ENCODE measurements at regions not wholly inside any gene's neighbourhood (a gene's known extent, or its start where the extent isn't known, plus 50 kb on each side); places are given as distances from the start of the nearest gene placed in this dataset.

- no peak for TF ChIP-seq ZNF770 (CRISPR knock-in tag; IDR thresholded peaks at IDR 0.05)
- TF ChIP-seq KDM1A (CRISPR knock-in tag; IDR thresholded peaks at IDR 0.05): no peak
- TF ChIP-seq ZGPAT (CRISPR knock-in tag; IDR thresholded peaks at IDR 0.05): no peak
- no peak for TF ChIP-seq ZFP36L2 (CRISPR knock-in tag; IDR thresholded peaks at IDR 0.05)
Observed at GRCh38 chr9:104330841-104331240, 173.2 kb upstream of the OR13F1 start (continued).

- no peak overlapping the region for H3K9ac ChIP-seq (ENCODE audit: insufficient read depth, low read depth, low read length)
- CTCF ChIA-PET (ENCODE audit: low intra/inter-chr PET ratio, low total read pairs): no interaction called here
Observed at GRCh38 chr9:104334549-104334948, 169.5 kb upstream of the OR13F1 start.

More at GRCh38 chr9:104334549-104334948, 169.5 kb upstream of the OR13F1 start:
- Histone ChIP-seq H2AFZ (ENCODE audit: low read length) (no peak overlapping the region), H3K36me3 (replicated peaks in 1 of 2; ENCODE audit: control insufficient read depth in 1 of 2, insufficient read depth in 2 of 2, low read length in 2 of 2) (no peaks in the 10 kb centered on the region), H3K4me1 (ENCODE audit: insufficient read depth, low read length) (no peaks in the 10 kb centered on the region), H4K20me1 (ENCODE audit: insufficient read depth, low read length) (no peaks in the 10 kb centered on the region), H3K9me3 (ENCODE audit: low read length) (no peaks in the 10 kb centered on the region; the same call in 1 of the 2 replicates), H3K4me3 (replicated peaks in 1 of 3; ENCODE audit: insufficient read depth in 1 of 3, low read depth in 2 of 3, low read length in 3 of 3) (no peak overlapping the region), H3K27ac (ENCODE audit: extremely low read length, insufficient read depth, low read length) (no peak overlapping the region), H3K27me3 (ENCODE audit: control insufficient read depth in 1 of 2, insufficient read depth in 2 of 2, low read length in 2 of 2) (no peaks in the 10 kb centered on the region), H3K79me2 (ENCODE audit: insufficient read depth, low read length) (no peaks in the 10 kb centered on the region), H3K4me2 (ENCODE audit: low read depth, low read length) (no peak overlapping the region)
- FAIRE-seq (no peak), ATAC-seq (no peak), DNase-seq (ENCODE audit: low spot score) (no peak)
- POLR2A ChIA-PET: no interaction called here
- WGBS (ENCODE audit: low lambda C conversion rate): 0% methylated on average over 4 of the region's 4 CpGs
- no peak for TF ChIP-seq KLF15 (CRISPR knock-in tag; IDR thresholded peaks at IDR 0.05; ENCODE audit: borderline replicate concordance)
- no peak for TF ChIP-seq ZNF230 (CRISPR knock-in tag; IDR thresholded peaks at IDR 0.05)
- intact Hi-C loops (cut with micrococcal nuclease; ENCODE audit: unreplicated experiment) (no loop called here), in situ Hi-C loops (cut with HindIII; ENCODE audit: extremely low pct_ligation_motif_present, low pct_unique_long_range_greater_than_20kb) (no loop called here)
- BruUV-seq (replicated peaks): no TSS peak
